ENCODE measurements at regions not wholly inside any gene's neighbourhood (a gene's known extent, or its start where the extent isn't known, plus 50 kb on each side); places are given as distances from the start of the nearest gene placed in this dataset.
A peak's percentile ranks its signal among the peaks of the same experiment; 100 is the strongest.

DNA sequence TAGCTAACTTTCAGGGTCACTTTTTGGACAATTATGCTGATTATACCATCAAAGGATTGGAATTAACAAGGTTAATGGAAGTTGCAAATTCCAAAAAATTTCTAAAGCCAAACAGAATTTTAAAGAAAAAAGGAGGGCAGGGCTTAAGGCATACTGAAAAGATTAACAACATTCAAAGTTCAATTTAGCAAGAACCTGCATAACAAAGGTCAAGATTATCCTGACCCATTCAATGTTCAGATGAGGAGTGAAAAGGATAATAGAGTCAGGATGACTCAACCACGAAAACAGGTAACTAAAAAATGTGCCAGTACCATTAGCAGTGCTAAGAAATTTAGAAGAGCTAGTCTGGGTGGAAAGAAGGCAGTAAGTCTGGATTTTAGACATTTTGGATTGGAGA lies 139.8 kb upstream of the HNMT start:
- DNase-seq (ENCODE audit: low read depth), result no peak

DNA sequence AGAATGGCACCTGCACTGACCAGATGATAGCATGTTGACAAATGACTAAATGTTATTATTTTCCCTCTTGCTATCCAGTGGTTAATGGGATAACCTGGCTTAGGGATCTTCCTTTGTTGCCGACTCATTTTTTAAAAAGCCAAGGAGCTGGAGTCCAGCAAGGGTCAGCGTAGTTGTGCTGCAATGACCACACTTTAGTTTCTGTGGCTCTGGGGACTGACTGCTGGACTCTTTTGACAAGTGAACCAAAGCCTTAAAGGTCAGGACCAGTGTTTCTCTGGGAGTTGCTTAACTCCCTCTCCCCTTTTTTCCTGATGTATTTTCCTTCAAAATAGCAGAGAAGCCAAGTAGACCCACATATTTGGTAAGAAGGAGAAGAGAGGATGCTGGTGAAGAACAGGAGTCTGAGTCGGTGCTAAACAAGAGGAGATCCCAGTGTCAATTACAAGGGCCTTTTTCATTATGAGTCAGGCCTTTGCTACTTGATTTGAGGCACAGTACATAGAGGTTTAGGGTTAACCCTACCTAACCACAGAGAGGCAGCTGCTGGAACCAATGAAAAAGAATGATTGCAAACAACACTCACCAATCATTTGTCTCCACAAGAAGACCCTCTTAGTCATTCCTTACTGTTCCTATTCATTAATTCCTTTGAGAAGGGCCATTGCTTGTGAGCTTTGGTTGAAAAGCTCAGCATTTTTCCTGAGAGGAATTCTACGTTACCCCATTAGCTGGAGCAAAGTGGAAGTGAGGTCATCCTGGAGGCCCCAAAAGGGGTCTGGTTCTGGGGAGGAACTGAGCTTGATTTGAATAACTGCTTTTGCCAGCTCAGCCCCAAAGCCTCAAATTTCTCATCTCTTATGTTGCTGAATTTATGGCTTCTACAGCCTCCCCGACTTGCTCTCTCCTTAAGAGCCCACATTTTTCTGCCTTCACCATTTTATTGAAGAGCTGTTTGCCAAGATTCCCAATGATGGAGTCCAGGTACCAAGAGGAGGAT lies 137.6 kb upstream of the HNMT start:
- no peak for DNase-seq (ENCODE audit: low read depth)

DNA sequence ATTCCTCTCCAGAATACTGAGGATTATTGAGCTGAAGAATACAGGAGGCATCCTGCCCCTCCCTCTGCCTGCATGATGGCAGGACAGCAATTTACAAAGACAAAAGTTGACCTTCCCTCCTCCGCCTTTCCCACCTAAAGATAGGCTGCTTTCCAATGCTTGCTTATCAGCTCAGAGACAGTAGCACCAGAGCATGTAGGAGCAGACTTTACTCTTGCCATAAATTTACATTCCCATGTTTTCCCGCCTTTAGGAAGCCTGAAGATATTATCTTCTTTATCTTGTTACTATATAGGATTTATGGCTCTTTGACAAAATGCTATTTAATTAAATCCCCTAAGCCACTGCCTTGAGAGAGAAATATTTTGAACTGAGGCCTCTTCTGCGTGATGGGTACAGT lies 135.6 kb upstream of the HNMT start:
- DNase-seq (ENCODE audit: low read depth), result no peak

GRCh38 chr2:137829251-137829650 lies 135.0 kb upstream of the HNMT start:
- DNase-seq (ENCODE audit: low read depth), result no peak

- no peak for DNase-seq (ENCODE audit: low read depth)
These were observed 129.4 kb upstream of the HNMT start for GRCh38 chr2:137834760-137835379.

- no peak for DNase-seq (ENCODE audit: low read depth)
These were observed 127.6 kb upstream of the HNMT start for GRCh38 chr2:137836671-137837070.

DNA sequence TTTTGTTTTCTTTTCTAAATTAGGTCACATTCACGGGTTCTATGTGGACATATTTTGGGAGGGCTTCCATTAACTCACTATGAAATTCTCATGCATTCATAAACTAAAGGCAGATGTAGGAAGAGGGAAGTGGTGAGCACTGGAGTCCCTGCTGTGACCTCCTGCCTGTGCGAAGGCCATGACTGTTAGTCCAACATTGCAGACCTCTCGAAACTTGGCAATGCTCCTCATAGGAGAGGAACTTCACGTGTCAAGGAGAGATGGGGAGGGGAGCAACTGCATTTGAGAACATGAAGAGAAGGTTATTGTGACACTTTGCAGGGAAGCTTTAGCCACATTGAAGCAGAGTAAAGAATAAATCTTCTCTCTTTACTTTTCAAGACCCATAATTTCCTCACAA lies 126.4 kb upstream of the HNMT start:
- no peak for DNase-seq (ENCODE audit: low read depth)

DNA sequence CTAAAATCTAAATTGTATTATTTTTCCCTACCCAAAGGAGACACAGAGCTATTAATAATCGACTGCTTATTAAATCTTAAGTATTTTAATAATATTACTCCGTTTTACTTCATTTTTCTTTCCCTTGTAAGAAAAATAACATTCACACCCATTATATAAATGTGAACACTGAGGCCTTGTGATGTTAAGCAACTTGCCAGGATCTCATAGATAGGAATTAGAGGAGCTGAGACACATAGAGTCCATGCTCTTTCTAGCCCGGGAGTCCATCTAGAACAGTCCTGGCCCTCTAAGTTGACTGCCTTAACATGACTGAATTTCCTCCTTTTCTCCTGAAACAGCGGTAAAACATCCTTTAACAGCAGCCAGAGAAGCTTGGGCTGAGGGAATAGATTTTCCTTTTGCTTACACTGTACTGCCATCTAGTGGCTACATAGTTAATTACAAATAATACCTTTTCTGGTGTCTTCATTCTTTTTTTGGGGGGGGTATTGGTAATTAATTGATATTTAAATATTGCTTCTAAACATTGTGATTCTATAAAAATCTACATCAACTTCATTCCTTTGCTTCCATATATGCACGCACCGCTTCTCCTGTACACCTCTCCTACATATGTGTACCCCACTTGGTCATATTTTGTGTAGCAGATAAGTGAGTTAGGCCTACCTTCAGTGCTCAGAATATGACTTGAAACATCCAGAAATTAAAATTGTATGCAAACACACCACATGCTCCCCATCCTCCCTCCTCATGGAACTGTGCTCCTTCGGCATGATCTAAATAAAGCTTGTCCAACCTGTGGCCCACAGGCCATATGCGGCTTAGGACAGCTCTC lies 125.8 kb upstream of the HNMT start:
- no peak for DNase-seq (ENCODE audit: low read depth)

- DNase-seq (ENCODE audit: low read depth), result no peak
These were observed 121.8 kb upstream of the HNMT start for GRCh38 chr2:137842430-137842829.

GRCh38 chr2:137842952-137843351 lies 121.3 kb upstream of the HNMT start:
- DNase-seq (ENCODE audit: low read depth), result no peak

GRCh38 chr2:137845422-137845821 lies 118.9 kb upstream of the HNMT start:
- DNase-seq (ENCODE audit: low read depth), result no peak

- no peak for DNase-seq (ENCODE audit: low read depth)
These were observed 117.3 kb upstream of the HNMT start for GRCh38 chr2:137846993-137847392.

- DNase-seq (ENCODE audit: low read depth), result no peak
These were observed 116.8 kb upstream of the HNMT start for GRCh38 chr2:137847443-137847842.

GRCh38 chr2:137857881-137858280 lies 106.4 kb upstream of the HNMT start:
- DNase-seq (ENCODE audit: low read depth), result no peak

- DNase-seq (ENCODE audit: low read depth), result no peak
These were observed 101.6 kb upstream of the HNMT start for GRCh38 chr2:137862651-137863050.

DNA sequence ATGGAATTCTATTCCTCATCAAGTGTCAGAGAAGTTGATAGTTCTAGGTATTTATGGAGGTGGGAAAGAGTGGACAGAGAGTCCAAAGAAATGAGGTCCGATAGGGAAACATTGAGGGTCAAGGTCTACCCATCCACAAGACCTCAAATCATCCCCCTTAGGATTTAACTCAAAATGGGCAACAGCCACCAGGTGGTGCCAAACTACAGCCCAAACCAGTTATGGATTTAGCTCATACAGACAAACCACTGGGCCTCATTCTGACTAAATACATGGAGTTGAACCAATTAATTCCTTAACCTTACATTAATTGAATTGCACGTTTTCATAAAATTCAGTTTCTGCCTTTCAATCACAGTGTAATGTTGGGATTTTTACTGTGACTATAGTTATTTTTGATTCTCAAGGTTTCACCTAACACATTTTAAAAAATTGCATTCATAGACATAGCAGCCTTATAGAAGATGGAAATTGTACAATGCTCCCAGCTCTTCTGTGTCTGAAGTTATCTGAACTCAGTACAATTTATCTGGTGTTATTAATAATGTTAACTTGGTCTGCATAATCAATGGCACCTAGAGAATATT lies 98.2 kb upstream of the HNMT start:
- peak; percentile 7 for DNase-seq (ENCODE audit: low read depth)

DNA sequence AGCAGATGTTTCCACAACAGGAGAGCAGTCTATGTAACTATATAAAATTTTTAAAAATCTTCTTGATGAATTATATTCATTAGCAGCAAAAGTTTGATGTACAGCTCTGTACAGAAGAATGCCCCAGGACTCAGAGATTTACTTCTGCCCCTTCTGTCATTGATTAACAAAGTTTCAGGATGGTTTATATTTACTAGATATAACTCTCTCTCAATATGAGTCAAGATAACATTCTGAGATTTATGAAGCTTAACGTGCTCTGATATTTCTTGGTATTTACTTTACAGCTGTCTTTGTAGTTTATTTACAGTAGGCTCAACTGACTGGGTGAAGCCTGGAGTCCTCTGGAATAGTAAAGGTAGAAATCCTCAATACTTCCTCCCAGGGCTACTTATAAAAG lies 93.6 kb upstream of the HNMT start:
- no peak for DNase-seq (ENCODE audit: low read depth)

DNA sequence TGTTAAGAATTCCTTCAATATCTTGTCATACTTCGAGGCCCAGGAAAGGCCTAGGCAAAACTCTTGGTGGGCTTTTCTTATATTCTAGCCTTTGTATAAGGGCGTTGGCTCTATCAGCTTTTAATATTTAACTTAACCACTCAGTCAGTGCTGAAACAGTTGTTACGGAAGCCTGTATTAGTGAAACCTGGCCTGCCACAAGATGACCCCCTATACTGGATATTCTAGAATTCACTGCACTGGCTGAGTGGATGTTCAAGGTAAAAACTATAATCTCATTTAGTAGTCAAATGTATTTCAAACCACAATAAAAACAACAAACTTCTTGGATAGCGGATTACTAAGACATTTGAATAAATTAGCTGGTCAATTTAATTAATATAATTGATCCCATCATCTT lies 91.7 kb upstream of the HNMT start:
- DNase-seq (ENCODE audit: low read depth), result no peak

DNA sequence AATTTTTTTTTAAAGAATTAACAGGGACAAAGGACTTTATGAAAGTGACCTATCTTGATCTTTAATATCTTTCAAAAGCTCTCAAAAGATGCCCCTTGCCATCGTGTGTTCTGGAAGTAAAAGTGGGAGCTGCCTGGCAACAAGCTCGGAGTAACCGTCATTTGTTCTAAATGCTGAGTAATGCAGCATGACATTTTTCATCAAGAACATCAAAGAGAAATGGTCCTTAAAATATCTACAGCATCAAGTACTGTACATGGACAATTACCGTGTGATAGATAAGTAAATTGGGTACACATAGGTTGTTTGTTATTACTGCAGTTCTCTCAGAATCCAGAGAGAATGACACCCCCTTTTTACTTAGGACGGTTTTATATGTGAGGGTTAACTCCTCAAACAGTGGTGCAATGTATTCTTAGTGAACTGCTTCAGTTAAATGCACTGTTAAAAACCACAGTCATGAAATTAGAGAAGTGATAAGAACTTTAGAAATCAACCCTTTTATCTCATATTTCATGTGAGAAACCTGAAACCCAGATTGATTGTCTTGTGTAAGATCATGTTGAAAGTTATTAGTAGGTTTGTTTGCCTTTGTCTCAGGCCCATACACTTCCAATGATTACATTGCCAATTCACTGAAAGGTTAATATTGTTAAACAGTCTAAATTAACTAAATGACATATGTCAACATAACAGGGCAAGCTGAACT lies 90.6 kb upstream of the HNMT start:
- no peak for DNase-seq (ENCODE audit: low read depth)

- no peak for DNase-seq (ENCODE audit: low read depth)
These were observed 85.2 kb upstream of the HNMT start for GRCh38 chr2:137879121-137879520.

DNA sequence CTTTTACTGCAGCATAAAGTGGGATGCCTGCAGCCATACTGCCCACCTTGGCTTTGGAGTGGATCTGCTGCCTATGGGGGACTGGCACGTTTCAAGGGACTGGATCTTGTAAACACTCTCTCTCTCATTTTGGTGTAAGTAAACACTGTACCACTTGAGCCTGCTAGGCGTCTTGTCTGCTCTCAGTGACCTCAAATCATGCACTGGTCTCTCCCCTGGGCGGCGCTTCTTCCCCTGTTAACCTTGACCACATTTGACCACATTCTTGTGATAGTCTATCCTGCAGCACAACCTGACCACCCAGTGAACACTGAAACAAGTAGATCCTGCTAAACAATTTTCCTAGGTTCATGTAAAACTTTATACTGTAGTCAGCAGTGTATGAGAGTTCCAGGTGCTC lies 82.6 kb upstream of the HNMT start:
- no peak for DNase-seq (ENCODE audit: low read depth)

All from activated T-helper 9 cell treated with anti-CD3 and anti-CD28 coated beads, Interleukin-2, amount 50 U/mL, for 16 hours (primary cell).